NCI-H748 treated with DMSO at 0.1 percent for 48 hours (cell line): ENCODE measurements at regions not wholly inside any gene's neighbourhood (a gene's known extent, or its start where the extent isn't known, plus 50 kb on each side); places are given as distances from the start of the nearest gene placed in this dataset.
"Not testable (repeated sequence)": the region's sequence is repeated elsewhere in the genome, so short reads cannot be mapped to it uniquely, and the experiment has no call there.

ENCODE experiments used
- DNase-seq: peaks from one replicate; lab custom pipeline; 2025; lab: John Stamatoyannopoulos, UW

GRCh38 chr20:40278673-40279072 is 410.4 kb downstream of the MAFB start:
- no peak for DNase-seq

- no peak for DNase-seq
Measured at GRCh38 chr20:40276301-40276700, 412.7 kb downstream of the MAFB start.

- DNase-seq = no peak
Measured at GRCh38 chr20:40275738-40276137, 413.3 kb downstream of the MAFB start.

- DNase-seq = no peak
Measured at GRCh38 chr20:40274912-40275533, 414.0 kb downstream of the MAFB start.

GRCh38 chr20:40269274-40269673 is 419.8 kb downstream of the MAFB start:
- DNase-seq = not testable (repeated sequence)

GRCh38 chr20:40268321-40269075 is 420.5 kb downstream of the MAFB start:
- DNase-seq = no peak

GRCh38 chr20:40265825-40266533 is 423.1 kb downstream of the MAFB start:
- no peak for DNase-seq

- no peak for DNase-seq
Measured at GRCh38 chr20:40262219-40262618, 426.8 kb downstream of the MAFB start.

- DNase-seq = no peak
Measured at GRCh38 chr20:40258931-40259330, 430.1 kb downstream of the MAFB start.

GRCh38 chr20:40257763-40258162 is 431.3 kb downstream of the MAFB start:
- DNase-seq = no peak

GRCh38 chr20:40255365-40255764 is 433.7 kb downstream of the MAFB start:
- DNase-seq = no peak

- DNase-seq = no peak
Measured at GRCh38 chr20:40254023-40254772, 434.8 kb downstream of the MAFB start.

GRCh38 chr20:40251284-40251932 is 437.6 kb downstream of the MAFB start:
- DNase-seq = peak; percentile 37

- DNase-seq = no peak
Measured at GRCh38 chr20:40249805-40250204, 439.2 kb downstream of the MAFB start.

- no peak for DNase-seq
Measured at GRCh38 chr20:40245829-40246228, 443.2 kb downstream of the MAFB start.

GRCh38 chr20:40244286-40244685 is 444.8 kb downstream of the MAFB start:
- no peak for DNase-seq

- no peak for DNase-seq
Measured at GRCh38 chr20:40241596-40242343, 447.3 kb downstream of the MAFB start.

GRCh38 chr20:40238511-40238910 is 450.5 kb downstream of the MAFB start:
- DNase-seq = no peak

GRCh38 chr20:40234593-40234992 is 454.4 kb downstream of the MAFB start:
- DNase-seq = no peak

- DNase-seq = no peak
Measured at GRCh38 chr20:40233406-40233805, 455.6 kb downstream of the MAFB start.

- DNase-seq = no peak
Measured at GRCh38 chr20:40232756-40233155, 456.3 kb downstream of the MAFB start.
